ENCODE measurements at regions not wholly inside any gene's neighbourhood (a gene's known extent, or its start where the extent isn't known, plus 50 kb on each side); places are given as distances from the start of the nearest gene placed in this dataset.

- TF ChIP-seq NKRF (conservative IDR thresholded peaks at IDR 0.05) (no peak), BHLHE40 (IDR thresholded peaks at IDR 0.05; ENCODE audit: borderline replicate concordance in 1 of 2, low read depth in 2 of 2, low read length in 1 of 2) (no peak)
Observed at GRCh38 chr19:28345811-28346210, 867.1 kb downstream of the UQCRFS1 start (continued).

GRCh38 chr19:28341810-28342350, 871.1 kb downstream of the UQCRFS1 start:
- no peaks in the 10 kb centered on the region for H4K20me1 ChIP-seq (ENCODE audit: control insufficient read depth, insufficient read depth)
- no peaks in the 10 kb centered on the region for H3K79me2 ChIP-seq (ENCODE audit: control insufficient read depth, insufficient read depth, low read length)
- SMC1A ChIA-PET (ENCODE audit: uncharacterized antibody, unreplicated experiment), result no interaction called here
- no peak overlapping the region for H3K9ac ChIP-seq (ENCODE audit: control insufficient read depth, insufficient read depth, low read length)
- no peaks in the 10 kb centered on the region for H3K4me1 ChIP-seq (ENCODE audit: control insufficient read depth, insufficient read depth, low read length)
- no peak overlapping the region for H3K4me2 ChIP-seq (ENCODE audit: control insufficient read depth, insufficient read depth)
- DNase-seq (ENCODE audit: low read depth, low spot score), result no peak
- BruUV-seq (replicated peaks), result no TSS peak
- no peak for FAIRE-seq
- intact Hi-C loops (cut with micrococcal nuclease; ENCODE audit: unreplicated experiment), result no loop called here
- CTCF ChIA-PET, result interaction anchor here (1.2 kb wide), 1 partner anchor 9 kb away, joined by 3 read pairs; no protein-coding TSS in a partner anchor
- H3K27me3 ChIP-seq (replicated peaks in 1 of 2; ENCODE audit: control insufficient read depth in 2 of 2, insufficient read depth in 2 of 2, low read length in 1 of 2), result no peaks in the 10 kb centered on the region
- no peak for ATAC-seq
- no peaks in the 10 kb centered on the region; the same call in 2 of the 3 replicates for H3K9me3 ChIP-seq (replicated peaks; ENCODE audit: control insufficient read depth, insufficient read depth, low read length)
- WGBS (ENCODE audit: insufficient coverage, insufficient replicate concordance, low lambda C conversion rate, missing lambda C conversion rate), result 53% methylated on average over 5 of the region's 5 CpGs
- H3K36me3 ChIP-seq (ENCODE audit: control insufficient read depth in 2 of 2, insufficient read depth in 2 of 2, low read length in 1 of 2), result no peaks in the 10 kb centered on the region
- RAD21 ChIA-PET (ENCODE audit: unreplicated experiment), result no interaction called here
- TF ChIP-seq MAX (IDR thresholded peaks at IDR 0.05; ENCODE audit: low read depth, low read length) (no peak), IRF5 (IDR thresholded peaks at IDR 0.05; ENCODE audit: borderline replicate concordance) (no peak), NFIC (IDR thresholded peaks at IDR 0.05; ENCODE audit: low read depth, low read length) (no peak), RBBP5 (conservative IDR thresholded peaks at IDR 0.05) (no peak), PBX3 (IDR thresholded peaks at IDR 0.05; ENCODE audit: insufficient replicate concordance, low read depth, low read length) (no peak), CHD4 (IDR thresholded peaks at IDR 0.05) (no peak), USF1 (IDR thresholded peaks at IDR 0.05; ENCODE audit: borderline replicate concordance, extremely low read length, insufficient read depth, low read depth, low read length) (no peak), NR2F1 (conservative IDR thresholded peaks at IDR 0.05) (no peak), ZBTB33 (IDR thresholded peaks at IDR 0.05) (no peak), KLF5 (IDR thresholded peaks at IDR 0.05; ENCODE audit: partially characterized antibody) (no peak), RELB (IDR thresholded peaks at IDR 0.05; ENCODE audit: low read depth) (no peak)
- POLR2A ChIA-PET, result no interaction called here
- no peak overlapping the region for H2AFZ ChIP-seq (ENCODE audit: control insufficient read depth, low read depth, low read length)
- in situ Hi-C loops (cut with MboI), result no loop called here
- H3K27ac ChIP-seq (ENCODE audit: control insufficient read depth, insufficient read depth), result no peak overlapping the region
- H3K4me3 ChIP-seq, result no peak overlapping the region
